ENCODE measurements at regions not wholly inside any gene's neighbourhood (a gene's known extent, or its start where the extent isn't known, plus 50 kb on each side); places are given as distances from the start of the nearest gene placed in this dataset.

DNA sequence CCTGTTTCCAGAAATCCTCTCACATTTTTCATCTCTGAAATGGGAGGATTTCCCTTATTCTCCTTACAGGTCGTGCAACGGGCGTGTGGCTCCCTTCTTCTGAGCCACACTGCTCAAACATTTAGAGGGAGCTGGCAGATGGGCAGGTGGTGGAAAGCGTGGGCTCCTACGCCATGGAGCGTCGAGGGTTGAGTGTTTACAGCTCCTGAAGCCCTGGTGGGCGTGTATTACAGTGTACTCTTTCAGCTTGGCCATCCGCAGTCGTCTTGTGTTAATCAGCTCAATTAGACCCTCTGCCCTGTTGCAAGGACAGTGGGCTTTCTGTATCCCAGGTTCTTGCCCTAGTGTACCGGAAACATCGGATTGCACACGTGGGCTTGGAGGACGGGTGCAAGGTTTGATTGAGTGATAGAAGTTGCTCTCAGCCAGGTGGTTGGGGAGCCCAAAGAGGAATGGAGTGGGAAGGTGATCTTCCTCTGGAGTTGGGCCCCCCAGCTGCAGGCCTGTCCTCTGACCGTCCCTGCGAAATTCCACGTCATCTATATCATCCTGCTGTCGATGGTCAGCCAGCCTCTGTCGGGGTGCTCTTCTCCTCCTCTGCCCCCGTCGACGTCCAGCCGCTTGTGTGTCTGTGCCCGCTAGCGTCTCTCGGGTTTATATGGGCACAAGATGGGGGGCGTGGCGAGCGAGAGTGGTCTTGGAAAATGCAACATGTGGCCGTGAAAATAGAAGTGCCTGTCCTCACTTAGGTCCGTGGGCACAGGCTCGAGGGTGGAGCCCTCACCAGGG is 120.3 kb upstream of the DSEL start:
- DNase-seq (ENCODE audit: low read depth) = no peak
- no peak for TF ChIP-seq CTCF (IDR thresholded peaks at IDR 0.05; ENCODE audit: insufficient read depth, low read length)
- H3K4me3 ChIP-seq (ENCODE audit: low read depth, low read length) = no peak overlapping the region

- H3K4me3 ChIP-seq (ENCODE audit: low read depth, low read length) = no peak overlapping the region
- TF ChIP-seq CTCF (IDR thresholded peaks at IDR 0.05; ENCODE audit: insufficient read depth, low read length) = no peak
- DNase-seq (ENCODE audit: low read depth) = no peak
Measured at GRCh38 chr18:67634631-67635338, 118.3 kb upstream of the DSEL start.

DNA sequence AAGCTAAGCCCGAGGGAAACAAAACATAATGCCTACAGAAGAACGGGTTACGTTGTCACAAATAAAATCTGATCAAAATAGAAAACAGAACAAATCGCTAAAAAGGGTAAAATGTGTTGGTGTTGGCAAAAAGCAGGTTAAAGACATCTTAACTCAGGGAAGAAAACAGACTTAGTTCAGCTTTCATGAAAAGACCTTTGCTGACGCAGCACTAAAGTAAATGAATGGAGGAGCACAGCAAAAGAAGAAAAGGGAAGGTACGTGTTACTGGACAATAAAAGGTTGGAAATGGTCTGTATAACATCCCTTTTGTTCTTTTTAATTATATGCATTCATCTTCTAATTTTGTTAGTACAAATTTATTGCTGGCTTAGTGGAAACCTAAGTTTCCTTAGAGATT is 117.4 kb upstream of the DSEL start:
- no peak overlapping the region for H3K4me3 ChIP-seq (ENCODE audit: low read depth, low read length)
- TF ChIP-seq CTCF (IDR thresholded peaks at IDR 0.05; ENCODE audit: insufficient read depth, low read length) = no peak
- no peak for DNase-seq (ENCODE audit: low read depth)

DNA sequence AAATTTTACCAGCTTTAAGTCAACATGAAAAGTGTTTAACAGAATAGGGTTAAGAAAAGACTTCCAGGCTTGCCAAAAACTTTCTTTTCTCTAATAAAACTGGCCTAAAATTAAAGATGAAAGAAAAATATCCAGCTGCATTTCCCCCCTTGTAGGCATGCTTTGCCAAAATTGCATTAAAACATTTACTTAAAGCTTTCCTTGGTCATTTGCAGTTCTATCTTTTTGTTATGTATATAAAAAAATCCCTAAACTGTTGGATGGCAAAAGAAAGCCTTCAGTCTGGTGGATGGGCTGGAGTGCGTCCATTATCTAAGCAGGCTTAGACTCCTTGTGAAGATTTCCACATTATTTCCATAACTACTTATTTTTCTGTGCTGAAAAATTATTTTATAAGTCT is 105.4 kb upstream of the DSEL start:
- no peak overlapping the region for H3K4me3 ChIP-seq (ENCODE audit: low read depth, low read length)
- DNase-seq (ENCODE audit: low read depth) = no peak
- TF ChIP-seq CTCF (IDR thresholded peaks at IDR 0.05; ENCODE audit: insufficient read depth, low read length) = no peak

DNA sequence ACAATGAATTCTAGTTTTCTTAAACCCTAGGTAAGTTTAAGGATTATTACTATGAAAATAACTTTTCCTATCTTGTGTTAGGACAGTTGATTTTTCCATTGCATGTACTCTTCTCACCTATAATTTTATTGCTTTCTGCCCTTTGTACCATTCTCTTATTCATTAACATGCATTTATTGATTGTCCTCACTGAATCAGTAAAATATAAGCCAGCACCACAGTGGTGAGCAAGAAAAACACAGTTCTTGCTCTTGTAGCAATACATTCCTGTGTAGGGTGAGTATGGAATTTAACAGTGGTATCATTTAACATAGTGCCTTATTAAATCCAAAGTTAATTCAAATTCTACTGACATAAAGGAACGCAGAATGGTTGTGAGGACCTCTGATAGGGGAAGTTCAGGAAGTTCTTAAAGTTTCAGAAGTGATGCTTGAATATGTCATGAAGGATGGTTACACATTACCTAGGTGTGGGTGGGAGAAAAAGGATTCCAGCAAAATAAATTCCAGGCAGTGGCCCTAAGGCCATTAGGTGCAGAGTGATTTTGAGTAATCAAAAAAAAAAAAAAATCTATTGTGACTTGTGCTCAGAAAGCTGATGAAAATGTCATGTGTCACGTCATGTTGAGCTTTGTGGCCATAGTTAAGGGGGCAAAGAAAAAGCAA is 104.7 kb upstream of the DSEL start:
- no peak overlapping the region for H3K4me3 ChIP-seq (ENCODE audit: low read depth, low read length)
- no peak for TF ChIP-seq CTCF (IDR thresholded peaks at IDR 0.05; ENCODE audit: insufficient read depth, low read length)

DNA sequence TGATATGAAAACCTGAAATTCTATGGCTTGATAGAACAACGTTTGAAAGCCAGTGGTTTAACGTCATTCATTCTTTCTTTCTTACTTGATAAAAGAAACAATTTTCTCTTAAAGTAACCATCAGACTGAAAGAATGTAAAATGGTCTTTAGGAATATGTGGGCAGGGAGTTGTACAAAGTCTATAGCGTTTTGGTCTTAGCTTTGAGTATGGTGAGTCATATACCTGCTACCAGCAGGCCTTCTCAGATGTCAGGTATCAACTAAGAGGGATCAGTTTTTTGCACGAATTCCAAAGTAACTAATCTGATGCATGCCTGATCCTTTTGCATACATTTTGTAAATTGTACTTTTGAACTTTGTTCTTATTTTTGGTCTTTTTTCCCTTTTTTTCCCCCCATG is 101.5 kb upstream of the DSEL start:
- TF ChIP-seq CTCF (IDR thresholded peaks at IDR 0.05; ENCODE audit: insufficient read depth, low read length) = no peak
- DNase-seq (ENCODE audit: low read depth) = no peak
- H3K4me3 ChIP-seq (ENCODE audit: low read depth, low read length) = no peak overlapping the region

More for the DNA sequence above, 104.7 kb upstream of the DSEL start:
- DNase-seq (ENCODE audit: low read depth) = no peak
